OCI-LY7 (cell line): ENCODE measurements at regions not wholly inside any gene's neighbourhood (a gene's known extent, or its start where the extent isn't known, plus 50 kb on each side); places are given as distances from the start of the nearest gene placed in this dataset.

Experiments
- EZH2phosphoT487 ChIP-seq: fragments of 200-600 bp; sonication (generic); IDR thresholded peaks from 2 replicates; pipeline ENCODE4 v1.6.1; 2018; ENCODE audit warnings: low read depth, borderline replicate concordance, mild to moderate bottlenecking, mixed run types, antibody characterized with exemption, low read length, moderate library complexity, mixed read lengths
- TF ChIP-seq, protein P1 (sequence below): fragments of 200-600 bp; sonication (generic); conservative IDR thresholded peaks from 2 replicates; pipeline ENCODE4 v1.5.1; 2014; ENCODE audit warnings: mild to moderate bottlenecking, antibody characterized with exemption, low read length, moderate library complexity, mixed read lengths

DNA sequence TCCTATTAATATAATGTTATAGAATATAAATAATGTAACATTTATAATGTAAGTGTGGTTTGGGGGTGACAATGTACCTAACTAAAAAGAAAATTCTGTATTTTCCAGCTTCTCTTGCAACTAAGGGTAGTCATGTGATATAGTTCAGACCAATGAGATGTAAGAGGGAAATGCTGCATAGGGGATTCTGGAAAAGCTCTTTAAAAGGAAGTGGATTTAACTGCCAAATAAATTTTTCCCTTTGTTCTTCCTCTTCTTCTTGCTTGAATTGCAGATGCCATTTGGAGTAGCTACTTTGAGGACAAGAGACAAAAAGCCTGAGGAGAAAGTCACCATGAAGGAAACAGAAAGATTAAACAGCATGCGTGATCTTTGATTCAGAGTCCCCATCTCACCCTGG lies 194.3 kb downstream of the PTEN start:
- TF ChIP-seq, protein P1, sequence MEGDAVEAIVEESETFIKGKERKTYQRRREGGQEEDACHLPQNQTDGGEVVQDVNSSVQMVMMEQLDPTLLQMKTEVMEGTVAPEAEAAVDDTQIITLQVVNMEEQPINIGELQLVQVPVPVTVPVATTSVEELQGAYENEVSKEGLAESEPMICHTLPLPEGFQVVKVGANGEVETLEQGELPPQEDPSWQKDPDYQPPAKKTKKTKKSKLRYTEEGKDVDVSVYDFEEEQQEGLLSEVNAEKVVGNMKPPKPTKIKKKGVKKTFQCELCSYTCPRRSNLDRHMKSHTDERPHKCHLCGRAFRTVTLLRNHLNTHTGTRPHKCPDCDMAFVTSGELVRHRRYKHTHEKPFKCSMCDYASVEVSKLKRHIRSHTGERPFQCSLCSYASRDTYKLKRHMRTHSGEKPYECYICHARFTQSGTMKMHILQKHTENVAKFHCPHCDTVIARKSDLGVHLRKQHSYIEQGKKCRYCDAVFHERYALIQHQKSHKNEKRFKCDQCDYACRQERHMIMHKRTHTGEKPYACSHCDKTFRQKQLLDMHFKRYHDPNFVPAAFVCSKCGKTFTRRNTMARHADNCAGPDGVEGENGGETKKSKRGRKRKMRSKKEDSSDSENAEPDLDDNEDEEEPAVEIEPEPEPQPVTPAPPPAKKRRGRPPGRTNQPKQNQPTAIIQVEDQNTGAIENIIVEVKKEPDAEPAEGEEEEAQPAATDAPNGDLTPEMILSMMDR, result no peak
- TF ChIP-seq EZH2phosphoT487, result no peak
